H9 (cell line): ENCODE measurements at regions not wholly inside any gene's neighbourhood (a gene's known extent, or its start where the extent isn't known, plus 50 kb on each side); places are given as distances from the start of the nearest gene placed in this dataset.

Experiments used
- DNase-seq: peaks from one replicate; pipeline ENCODE4 v3.0.0-alpha.2; 2017
- H2AFZ ChIP-seq: one replicate; pipeline ENCODE4 v1.6.1; 2013; ENCODE audit warnings: mild to moderate bottlenecking, low read length, control low read depth, moderate library complexity
- H2AK5ac ChIP-seq: 2 replicates; pipeline ENCODE4 v1.6.1; 2013; ENCODE audit warnings: low read length, control low read depth, mixed read lengths; ENCODE audit not compliant: insufficient read length
- H2BK120ac ChIP-seq: one replicate; pipeline ENCODE4 v1.6.1; 2013; ENCODE audit warnings: low read depth, mild to moderate bottlenecking, low read length, control low read depth, inconsistent platforms; ENCODE audit not compliant: poor library complexity, severe bottlenecking
- H2BK12ac ChIP-seq: 2 replicates; pipeline ENCODE4 v1.6.1; 2013; ENCODE audit warnings: low read length, control low read depth, mixed read lengths, low read depth; ENCODE audit not compliant: insufficient read length
- H2BK15ac ChIP-seq: 2 replicates; pipeline ENCODE4 v1.6.1; 2013; ENCODE audit warnings: low read depth, low read length, control low read depth
- H2BK20ac ChIP-seq: one replicate; pipeline ENCODE4 v1.6.1; 2013; ENCODE audit warnings: low read depth, mild to moderate bottlenecking, low read length, control low read depth, inconsistent platforms; ENCODE audit not compliant: poor library complexity, severe bottlenecking
- H2BK5ac ChIP-seq: 2 replicates; pipeline ENCODE4 v1.6.1; 2013; ENCODE audit warnings: low read length, control low read depth, mixed read lengths; ENCODE audit not compliant: insufficient read length
- H3K14ac ChIP-seq: 2 replicates; pipeline ENCODE4 v1.6.1; 2013; ENCODE audit warnings: low read length, control low read depth; ENCODE audit not compliant: insufficient read depth
- H3K18ac ChIP-seq: 2 replicates; pipeline ENCODE4 v1.6.1; 2013; ENCODE audit warnings: low read depth, mild to moderate bottlenecking, mixed read lengths, low read length, control low read depth; ENCODE audit not compliant: insufficient read length
- H3K23ac ChIP-seq: 2 replicates; pipeline ENCODE4 v1.6.1; 2013; ENCODE audit warnings: low read length, control low read depth, mixed read lengths, low read depth; ENCODE audit not compliant: insufficient read length
- H3K23me2 ChIP-seq: 2 replicates; pipeline ENCODE4 v1.6.1; 2013; ENCODE audit warnings: low read depth, mild to moderate bottlenecking, mixed read lengths, low read length, control low read depth; ENCODE audit not compliant: insufficient read length, poor library complexity, severe bottlenecking
- H3K27ac ChIP-seq: 2 replicates; pipeline ENCODE4 v1.5.1; 2013; ENCODE audit warnings: low read length, control low read depth, mixed read lengths, low read depth; ENCODE audit not compliant: insufficient read length
- H3K27me3 ChIP-seq: 2 replicates; pipeline ENCODE4 v1.6.1; 2013; ENCODE audit warnings: low read length, control low read depth, inconsistent platforms; ENCODE audit not compliant: insufficient read depth
- H3K4ac ChIP-seq: 2 replicates; pipeline ENCODE4 v1.6.1; 2013; ENCODE audit warnings: low read depth, mild to moderate bottlenecking, control low read depth, inconsistent platforms, low read length, moderate library complexity
- H3K4me1 ChIP-seq: 2 replicates; pipeline ENCODE4 v1.6.1; 2013; ENCODE audit warnings: low read length, control low read depth, inconsistent platforms; ENCODE audit not compliant: insufficient read depth
- H3K4me2 ChIP-seq: 2 replicates; pipeline ENCODE4 v1.6.1; 2013; ENCODE audit warnings: low read length, control low read depth, mixed read lengths; ENCODE audit not compliant: insufficient read length, insufficient read depth
- H3K56ac ChIP-seq: 2 replicates; pipeline ENCODE4 v1.6.1; 2013; ENCODE audit warnings: low read depth, mild to moderate bottlenecking, mixed read lengths, low read length, control low read depth; ENCODE audit not compliant: insufficient read length
- H3K79me1 ChIP-seq: 2 replicates; pipeline ENCODE4 v1.6.1; 2013; ENCODE audit warnings: low read depth, mild to moderate bottlenecking, moderate library complexity, low read length, control low read depth, inconsistent platforms; ENCODE audit not compliant: insufficient read depth, poor library complexity, severe bottlenecking
- H3K79me2 ChIP-seq: 2 replicates; pipeline ENCODE4 v1.6.1; 2013; ENCODE audit warnings: low read length, control low read depth, inconsistent platforms; ENCODE audit not compliant: insufficient read depth
- H3K9ac ChIP-seq: 2 replicates; pipeline ENCODE4 v1.6.1; 2013; ENCODE audit warnings: low read length, control low read depth, mixed read lengths; ENCODE audit not compliant: insufficient read length; ENCODE audit errors: extremely low read depth
- H3K9me3 ChIP-seq: one replicate; pipeline ENCODE4 v1.6.1; 2013; ENCODE audit warnings: low read depth, low read length, inconsistent platforms; ENCODE audit not compliant: control insufficient read depth
- H3T11ph ChIP-seq: one replicate; pipeline ENCODE4 v1.6.1; 2013; ENCODE audit warnings: mild to moderate bottlenecking, low read length, control low read depth, inconsistent platforms
- H4K20me1 ChIP-seq: one replicate; pipeline ENCODE4 v1.6.1; 2013; ENCODE audit not compliant: control insufficient read depth, insufficient read length, insufficient read depth
- H4K5ac ChIP-seq: 2 replicates; pipeline ENCODE4 v1.6.1; 2013; ENCODE audit warnings: low read depth, mild to moderate bottlenecking, mixed read lengths, low read length, control low read depth; ENCODE audit not compliant: insufficient read length
- H4K8ac ChIP-seq: replicated peaks from 2 replicates; pipeline ENCODE4 v1.6.1; 2013; ENCODE audit warnings: low read length, control low read depth, mixed read lengths, low read depth; ENCODE audit not compliant: insufficient read length
- H4K91ac ChIP-seq: 2 replicates; pipeline ENCODE4 v1.6.1; 2013; ENCODE audit warnings: low read depth, mild to moderate bottlenecking, moderate library complexity, mixed read lengths, low read length, control low read depth; ENCODE audit not compliant: insufficient read length
- H3K27ac Mint-ChIP-seq, 3 experiments: 2 replicates in 2 of 3; 3 replicates in 1 of 3; pipeline ENCODE4 v1.8.0; 2020 to 2021; ENCODE audit warnings: mixed read lengths in 3 of 3, mild to moderate bottlenecking in 1 of 3, moderate library complexity in 1 of 3
- H3K27me3 Mint-ChIP-seq: 2 replicates; pipeline ENCODE4 v1.8.0; 2021; ENCODE audit warnings: low read depth, mild to moderate bottlenecking, moderate library complexity, mixed read lengths
- H3K36me3 Mint-ChIP-seq, 3 experiments: 2 replicates in 2 of 3; 3 replicates in 1 of 3; pipeline ENCODE4 v1.8.0; 2020 to 2021; ENCODE audit warnings: low read depth in 3 of 3, mixed read lengths in 3 of 3; ENCODE audit not compliant: insufficient read depth in 1 of 3
- H3K4me1 Mint-ChIP-seq, 2 experiments: 2 replicates each; pipeline ENCODE4 v1.8.0; 2020; ENCODE audit warnings: mixed read lengths in 2 of 2
- H3K4me3 Mint-ChIP-seq, 2 experiments: 2 replicates in 1 of 2; 3 replicates in 1 of 2; pipeline ENCODE4 v1.8.0; 2020 to 2021; ENCODE audit warnings: mild to moderate bottlenecking in 2 of 2, mixed read lengths in 2 of 2, moderate library complexity in 1 of 2
- H3K9me3 Mint-ChIP-seq, 2 experiments: 2 replicates in 1 of 2; 3 replicates in 1 of 2; pipeline ENCODE4 v1.8.0; 2020; ENCODE audit warnings: mild to moderate bottlenecking in 2 of 2, mixed read lengths in 2 of 2, moderate library complexity in 1 of 2
- CTCF ChIP-seq: fragments of 200-600 bp; sonication (generic); conservative IDR thresholded peaks from 3 replicates; pipeline ENCODE4 v1.8.0; 2021; ENCODE audit warnings: antibody characterized with exemption, mild to moderate bottlenecking
- WGBS: extraction: QIAGEN DNeasy Blood & Tissue Kit; methylation state at CpG from one replicate; pipeline ENCODE4 v1.1.7; 2013; ENCODE audit warnings: missing lambda C conversion rate, low lambda C conversion rate, mixed read lengths; ENCODE audit not compliant: insufficient read length; ENCODE audit errors: extremely low coverage; 5-methylcytosine and 5-hydroxymethylcytosine counted together

DNA sequence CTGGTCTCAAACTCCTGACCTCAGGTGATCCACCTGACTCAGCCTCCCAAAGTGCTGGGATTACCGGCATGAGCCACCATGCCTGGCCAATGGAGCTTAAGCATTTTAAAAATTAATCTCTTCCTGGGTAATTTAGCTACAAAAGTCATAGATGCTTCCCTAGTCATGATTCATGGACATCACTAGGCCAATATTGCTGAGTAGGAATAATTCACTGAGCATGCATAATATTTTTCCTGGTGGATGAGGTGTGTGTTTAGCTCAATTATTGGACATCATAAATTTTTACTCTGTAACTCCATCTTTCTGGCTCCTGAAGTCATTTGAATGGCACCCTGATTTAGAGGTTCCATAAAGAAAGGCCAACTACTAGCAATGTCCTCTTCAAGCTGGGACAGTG lies 512.9 kb upstream of the AGTR1 start:
- Histone ChIP-seq H4K8ac (no peak overlapping the region), H2BK15ac (no peak overlapping the region), H2BK120ac (no peak overlapping the region), H3K23ac (no peak overlapping the region), H3K14ac (no peak overlapping the region), H3K27ac (no peak overlapping the region), H3T11ph (no peak overlapping the region), H3K23me2 (no peaks in the 10 kb centered on the region), H4K91ac (no peak overlapping the region), H3K79me1 (no peaks in the 10 kb centered on the region), H3K56ac (no peak overlapping the region), H3K9me3 (no peaks in the 10 kb centered on the region), H3K27me3 (no peaks in the 10 kb centered on the region), H4K20me1 (no peaks in the 10 kb centered on the region), H2BK20ac (no peak overlapping the region), H3K4ac (no peak overlapping the region), H3K4me1 (no peaks in the 10 kb centered on the region), H3K18ac (no peak overlapping the region), H3K4me2 (no peak overlapping the region), H2BK12ac (no peak overlapping the region), H3K79me2 (no peaks in the 10 kb centered on the region), H2AFZ (no peak overlapping the region), H3K9ac (no peak overlapping the region), H2BK5ac (no peak overlapping the region), H4K5ac (no peak overlapping the region), H2AK5ac (no peak overlapping the region)
- Mint-ChIP-seq H3K36me3 (no peaks in the 10 kb centered on the region), H3K27ac (no peak overlapping the region), H3K9me3 (no peaks in the 10 kb centered on the region), H3K4me3 (no peak overlapping the region), H3K27me3 (no peaks in the 10 kb centered on the region), H3K4me1 (no peaks in the 10 kb centered on the region)
- no peak for TF ChIP-seq CTCF
- no peak for DNase-seq
- no CpG with 5 or more reads among the region's 1 CpG for WGBS
